ENCODE measurements at regions not wholly inside any gene's neighbourhood (a gene's known extent, or its start where the extent isn't known, plus 50 kb on each side); places are given as distances from the start of the nearest gene placed in this dataset.

DNA sequence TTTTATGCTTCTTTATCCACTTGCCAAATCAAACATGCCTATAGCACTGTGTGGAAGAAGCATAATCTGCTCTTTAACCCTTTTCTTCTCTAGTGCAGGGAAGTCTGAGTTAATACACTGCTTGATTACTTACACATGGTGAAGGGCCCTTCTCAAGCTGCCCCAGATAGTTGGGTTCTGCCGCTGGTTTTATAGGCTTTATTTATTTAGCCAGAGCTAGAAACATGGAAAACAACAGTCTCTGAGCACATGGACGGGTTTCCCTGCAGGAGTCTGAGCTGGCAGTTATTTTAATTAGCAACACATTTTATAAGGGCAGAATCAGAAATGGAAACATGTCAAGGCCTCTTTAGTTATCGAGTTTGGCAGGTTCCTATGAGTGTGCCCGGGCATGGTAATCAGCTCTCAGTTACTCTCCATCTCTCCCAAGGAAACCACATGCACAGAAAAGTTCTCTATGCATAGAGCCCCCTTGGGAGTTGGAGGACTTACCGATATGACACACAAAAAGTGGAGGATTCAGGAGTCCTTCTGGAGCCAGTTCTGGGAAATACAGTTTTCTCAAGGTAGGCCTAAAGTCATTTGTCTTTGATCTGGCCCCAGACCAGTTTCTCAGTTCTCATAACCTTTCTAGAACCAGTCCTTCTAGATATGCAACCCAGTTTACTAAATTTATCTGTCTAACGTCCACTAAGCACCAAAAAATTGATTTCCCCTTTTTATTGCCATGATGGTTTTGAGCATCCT is 564.8 kb downstream of the ACTL7B start:
- no peak for DNase-seq (ENCODE audit: low read depth)
- H3K4me3 ChIP-seq (ENCODE audit: low read depth, low read length), result no peak overlapping the region

DNA sequence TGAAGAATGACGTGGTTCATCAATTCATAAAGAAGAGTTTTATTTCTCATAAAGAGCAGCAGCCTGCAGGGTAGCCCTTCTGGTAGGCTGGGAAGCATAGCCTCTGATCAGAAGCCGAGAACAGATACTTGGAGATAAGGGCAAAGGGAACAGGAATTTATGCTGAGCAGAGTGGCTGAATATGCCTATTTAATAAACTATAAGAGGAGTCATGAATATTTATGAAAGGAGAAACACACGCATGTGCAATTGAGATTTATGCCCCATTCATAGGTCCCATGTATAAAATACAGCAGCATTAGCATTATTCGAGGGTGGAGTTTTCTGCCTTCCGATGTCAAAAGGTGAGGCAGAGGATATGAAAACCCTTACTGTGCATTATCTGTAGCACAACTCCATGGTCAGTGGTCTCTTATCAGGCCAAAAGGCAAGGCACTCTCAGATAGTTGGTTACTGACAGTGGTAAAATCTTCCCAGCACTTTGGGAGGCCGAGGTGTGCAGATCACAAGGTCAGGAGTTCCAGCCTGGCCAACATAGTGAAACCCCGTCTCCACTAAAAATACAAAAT is 569.1 kb downstream of the ACTL7B start:
- no peak overlapping the region for H3K4me3 ChIP-seq (ENCODE audit: low read depth, low read length)
- no peak for DNase-seq (ENCODE audit: low read depth)

DNA sequence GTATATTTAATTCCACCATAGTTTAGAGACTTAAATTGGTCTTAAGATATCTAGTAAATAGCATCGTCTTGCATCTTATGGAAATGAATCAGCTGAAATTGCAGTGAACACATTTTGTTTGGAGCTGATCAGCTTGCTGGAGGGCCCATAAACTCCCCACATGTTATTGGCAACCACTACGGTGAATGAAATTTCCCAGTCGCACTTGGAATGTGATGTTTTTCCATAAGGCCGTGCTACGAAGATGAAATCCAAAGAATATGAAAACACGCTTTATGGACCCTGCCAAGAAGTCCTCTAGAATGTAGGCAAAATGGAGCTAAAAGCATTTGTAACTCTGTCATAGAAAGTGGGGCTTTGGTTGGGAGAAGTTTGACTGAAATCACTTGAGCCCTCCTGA is 572.1 kb downstream of the ACTL7B start:
- no peak for DNase-seq (ENCODE audit: low read depth)

DNA sequence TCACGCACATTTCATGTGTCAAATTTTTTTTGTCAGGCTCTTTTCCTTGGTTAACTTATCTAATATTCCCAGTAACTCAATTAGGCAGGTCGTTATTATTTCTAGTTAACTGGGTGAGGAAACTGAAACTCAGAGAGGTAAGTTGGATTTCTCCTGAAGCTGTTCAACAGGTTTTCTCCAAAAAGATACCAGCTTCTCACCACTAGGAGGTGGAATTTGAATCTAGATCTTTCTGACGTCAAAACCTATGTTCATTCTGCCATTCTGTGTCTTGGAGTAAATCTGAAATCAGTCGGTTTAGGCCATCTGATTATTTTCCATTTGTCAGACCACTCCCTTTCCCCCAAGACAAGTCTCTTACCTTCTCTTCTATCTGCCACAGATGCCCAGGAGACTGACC is 572.9 kb downstream of the ACTL7B start:
- no peak for DNase-seq (ENCODE audit: low read depth)
- H3K4me3 ChIP-seq (ENCODE audit: low read depth, low read length), result no peak overlapping the region

More for the DNA sequence above, 572.1 kb downstream of the ACTL7B start:
- no peak overlapping the region for H3K4me3 ChIP-seq (ENCODE audit: low read depth, low read length)

DNA sequence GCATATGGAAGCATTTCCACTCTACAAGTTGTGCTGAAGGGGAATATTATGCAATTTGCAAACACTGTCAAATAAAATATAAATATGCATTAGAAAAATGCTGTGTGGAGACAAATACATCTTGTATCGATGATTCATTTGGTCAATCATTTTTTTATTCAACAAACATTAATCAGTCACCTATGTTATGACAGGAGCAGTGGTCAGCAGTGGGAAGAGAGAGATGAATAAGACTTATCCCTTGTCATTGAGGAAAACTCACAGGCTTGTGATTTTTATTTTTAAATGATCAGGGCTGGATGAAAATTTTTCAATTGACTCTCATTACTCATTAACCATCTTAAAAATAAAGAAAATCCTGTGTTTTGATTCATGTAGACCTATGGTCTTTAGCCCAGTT is 574.1 kb downstream of the ACTL7B start:
- DNase-seq (ENCODE audit: low read depth), result no peak
- H3K4me3 ChIP-seq (ENCODE audit: low read depth, low read length), result no peak overlapping the region

DNA sequence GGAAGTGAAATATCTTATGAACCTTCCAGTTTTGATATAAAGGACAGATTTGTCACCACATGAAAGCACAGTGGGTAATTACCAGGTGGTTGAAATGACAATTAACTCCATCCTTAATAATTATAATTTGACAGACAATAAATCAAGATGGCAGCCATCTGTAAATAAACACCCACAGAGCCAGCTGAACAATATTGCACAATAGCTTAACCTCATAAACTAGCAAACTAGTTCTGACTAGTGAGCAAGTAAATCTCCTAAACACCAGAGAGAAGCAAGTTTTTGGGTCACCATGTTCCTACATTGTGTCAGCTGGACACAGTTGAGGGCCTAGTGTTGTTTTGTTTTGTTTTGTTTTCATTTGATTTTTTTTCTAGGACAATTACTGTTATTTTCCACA is 577.4 kb downstream of the ACTL7B start:
- no peak for DNase-seq (ENCODE audit: low read depth)
- H3K4me3 ChIP-seq (ENCODE audit: low read depth, low read length), result no peak overlapping the region

DNA sequence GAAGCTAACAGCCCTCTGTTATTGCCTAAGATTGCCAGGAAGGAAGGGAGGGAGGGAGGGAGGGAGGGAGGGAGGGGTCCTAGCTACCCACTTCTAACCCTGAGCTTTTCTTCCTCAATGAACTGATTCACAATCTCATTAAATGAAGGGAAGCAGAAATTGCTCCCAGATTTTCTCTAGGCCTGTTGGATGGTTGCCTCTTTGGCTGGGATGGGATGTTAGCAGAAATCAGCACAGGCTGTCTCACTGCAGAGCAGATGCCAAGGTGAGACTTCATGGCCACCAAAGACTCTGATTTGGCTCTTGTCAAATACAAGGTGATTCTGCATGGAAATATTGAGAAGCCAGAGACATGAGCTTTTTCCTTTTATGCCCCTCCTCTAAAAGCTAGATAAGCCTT is 578.6 kb downstream of the ACTL7B start:
- H3K4me3 ChIP-seq (ENCODE audit: low read depth, low read length), result no peak overlapping the region
- no peak for DNase-seq (ENCODE audit: low read depth)

DNA sequence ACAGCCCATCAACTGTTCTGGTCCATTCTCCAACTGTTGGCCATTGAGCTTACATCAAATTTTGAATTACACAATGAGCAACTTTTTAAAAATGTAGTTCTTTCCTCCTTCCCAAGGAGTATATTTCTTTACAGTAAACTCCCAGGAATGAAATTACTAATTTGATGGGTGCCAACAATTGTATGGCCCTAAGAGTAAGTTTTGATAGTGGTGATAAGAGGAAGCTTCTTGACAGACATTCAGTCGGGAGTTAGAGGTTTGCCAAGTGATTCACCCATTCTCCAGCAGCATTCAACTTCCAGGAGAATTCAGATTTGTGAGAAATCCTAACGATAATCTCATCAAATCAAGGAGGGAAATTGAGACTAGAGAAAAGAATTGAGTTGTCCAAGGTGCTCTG is 579.9 kb downstream of the ACTL7B start:
- no peak overlapping the region for H3K4me3 ChIP-seq (ENCODE audit: low read depth, low read length)
- DNase-seq (ENCODE audit: low read depth), result no peak

DNA sequence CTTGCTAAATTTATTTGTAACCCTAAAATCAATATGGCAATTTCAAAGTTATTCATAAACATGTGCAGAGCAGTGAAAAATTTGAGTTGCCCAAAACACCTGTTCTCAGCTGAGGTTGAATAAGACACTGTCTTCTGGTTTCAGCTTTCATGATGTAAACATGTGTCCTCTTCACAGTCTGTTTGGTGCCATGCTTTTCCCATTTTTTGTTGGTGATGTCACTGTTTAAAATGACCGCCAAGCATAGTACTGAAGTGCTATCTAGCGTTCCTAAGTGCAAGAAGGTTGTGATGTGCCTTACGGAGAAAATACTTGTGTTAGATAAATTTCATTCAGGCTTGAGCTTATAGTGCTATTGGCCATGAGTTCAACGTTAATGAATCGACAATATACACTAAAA is 580.8 kb downstream of the ACTL7B start:
- no peak for DNase-seq (ENCODE audit: low read depth)
- no peak overlapping the region for H3K4me3 ChIP-seq (ENCODE audit: low read depth, low read length)

DNA sequence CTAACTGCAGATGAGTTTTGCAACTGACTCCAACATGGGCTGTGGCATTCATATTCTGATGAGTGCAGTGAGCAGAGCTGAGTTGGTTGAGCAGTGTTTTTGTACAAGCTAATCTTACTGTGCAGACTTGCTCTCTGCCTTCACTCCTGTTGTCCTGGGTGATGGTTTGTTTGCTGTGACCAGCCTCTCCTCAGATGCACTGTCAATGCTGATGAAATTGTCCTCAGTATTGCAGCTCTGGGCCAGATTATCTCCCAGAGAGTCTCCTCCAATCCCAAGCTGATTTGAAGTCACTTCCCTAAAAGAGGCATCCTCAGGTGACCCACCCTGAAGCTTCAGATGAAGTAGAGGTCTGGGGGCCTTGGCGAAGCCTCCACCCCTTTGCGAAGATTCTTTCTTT is 581.8 kb downstream of the ACTL7B start:
- DNase-seq (ENCODE audit: low read depth), result no peak
- H3K4me3 ChIP-seq (ENCODE audit: low read depth, low read length), result no peak overlapping the region

DNA sequence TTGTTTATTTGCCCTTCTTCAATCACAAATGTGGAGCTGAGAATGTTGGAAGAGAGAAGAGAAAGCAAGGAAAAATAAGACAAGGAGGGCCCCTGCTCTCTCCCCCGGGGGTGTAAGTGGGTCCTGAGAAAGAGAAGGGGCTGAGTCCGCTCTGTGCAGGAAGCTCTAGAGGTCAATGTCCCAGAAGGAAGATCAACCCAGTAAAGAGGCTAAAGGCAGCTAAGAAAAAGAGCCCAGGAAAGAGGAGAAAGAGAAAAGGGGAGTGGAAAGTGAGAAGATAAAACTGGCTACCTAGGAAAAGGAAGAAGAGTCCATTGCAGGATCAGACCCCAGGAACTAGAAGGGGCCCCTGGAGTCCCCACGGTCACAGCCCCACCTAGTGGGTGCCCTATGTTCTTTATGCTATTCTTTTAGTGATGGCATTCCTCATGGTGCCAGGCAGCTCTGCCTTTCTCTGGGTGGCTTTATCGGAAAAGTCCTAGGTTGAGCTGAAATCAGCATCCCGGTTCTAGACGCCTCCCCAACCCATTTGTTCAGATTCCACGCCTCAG is 583.4 kb downstream of the ACTL7B start:
- H3K4me3 ChIP-seq (ENCODE audit: low read depth, low read length), result peak overlapping the region; percentile 34
- DNase-seq (ENCODE audit: low read depth), result peak; percentile 29

DNA sequence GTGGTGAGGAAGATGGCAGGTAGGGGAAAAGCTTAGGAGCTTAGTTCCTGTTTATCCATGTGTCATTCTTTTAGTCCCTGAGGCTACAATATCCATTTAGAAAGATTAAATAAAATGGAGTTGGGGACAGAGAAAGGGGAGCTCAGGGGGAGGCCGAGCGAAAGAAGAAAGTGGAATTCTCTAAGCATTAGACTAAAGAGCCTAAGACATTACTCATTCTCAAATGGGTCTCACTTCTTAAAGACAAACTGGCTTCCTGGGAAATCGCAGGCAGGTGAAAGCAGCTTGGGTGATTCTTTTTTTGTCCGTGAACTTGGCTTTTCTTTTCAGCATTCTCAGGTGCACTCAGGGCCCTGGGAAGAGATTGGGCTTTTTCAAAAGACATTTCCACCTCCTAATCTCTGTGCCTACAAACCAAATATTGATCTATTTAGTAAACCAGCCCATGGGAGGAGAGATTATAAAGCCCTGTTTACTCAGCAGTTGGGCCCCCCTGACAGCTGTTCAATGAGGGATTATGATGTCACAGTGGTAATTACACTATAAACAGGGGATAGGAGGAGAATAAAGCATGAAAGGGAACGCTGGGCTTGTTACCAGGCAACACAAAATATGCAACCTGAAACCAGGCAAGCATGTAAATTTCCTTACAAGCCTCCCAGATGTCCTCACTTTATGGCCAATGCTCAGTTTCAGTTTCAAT is 584.0 kb downstream of the ACTL7B start:
- peak; percentile 66 for DNase-seq (ENCODE audit: low read depth)
- H3K4me3 ChIP-seq (ENCODE audit: low read depth, low read length), result peak overlapping the region; percentile 34

DNA sequence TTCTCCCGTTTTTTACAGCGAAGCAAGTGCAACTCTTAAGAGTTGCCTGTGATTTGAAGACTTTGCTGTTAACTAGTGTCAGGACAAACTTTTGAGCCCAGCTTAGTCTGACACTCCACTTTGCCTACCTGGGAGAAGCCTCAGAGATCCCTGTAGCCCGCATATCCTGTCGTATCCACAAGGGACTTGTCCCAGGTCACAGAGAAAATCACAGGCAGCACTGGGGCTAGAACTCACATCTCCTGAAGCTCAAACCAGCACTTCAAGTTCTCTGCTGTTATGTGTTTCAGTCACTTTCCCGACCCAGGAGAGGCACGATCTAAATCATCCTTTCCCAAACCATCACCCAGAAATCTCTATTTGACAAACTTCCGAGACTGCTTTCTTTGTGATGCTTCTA is 584.5 kb downstream of the ACTL7B start:
- H3K4me3 ChIP-seq (ENCODE audit: low read depth, low read length), result no peak overlapping the region
- DNase-seq (ENCODE audit: low read depth), result no peak

DNA sequence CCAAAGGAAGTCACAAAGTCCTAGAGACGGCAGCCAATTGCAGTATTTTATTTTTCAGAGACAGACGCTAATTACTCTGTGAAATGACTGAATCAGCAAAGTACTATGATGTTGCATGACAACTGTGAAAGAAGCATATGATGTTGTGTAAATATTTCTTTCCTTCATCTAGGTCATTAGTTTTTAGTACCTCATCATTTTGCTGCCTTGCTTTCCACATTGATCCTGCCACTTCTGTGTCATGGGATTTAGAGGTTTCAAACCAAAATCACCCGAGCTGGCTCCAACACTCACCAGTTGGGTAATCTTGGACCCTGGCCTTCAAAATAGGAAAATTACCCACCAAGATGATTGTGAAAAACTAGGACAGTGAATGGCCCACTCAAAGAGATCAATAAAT is 585.2 kb downstream of the ACTL7B start:
- no peak overlapping the region for H3K4me3 ChIP-seq (ENCODE audit: low read depth, low read length)
- no peak for DNase-seq (ENCODE audit: low read depth)

DNA sequence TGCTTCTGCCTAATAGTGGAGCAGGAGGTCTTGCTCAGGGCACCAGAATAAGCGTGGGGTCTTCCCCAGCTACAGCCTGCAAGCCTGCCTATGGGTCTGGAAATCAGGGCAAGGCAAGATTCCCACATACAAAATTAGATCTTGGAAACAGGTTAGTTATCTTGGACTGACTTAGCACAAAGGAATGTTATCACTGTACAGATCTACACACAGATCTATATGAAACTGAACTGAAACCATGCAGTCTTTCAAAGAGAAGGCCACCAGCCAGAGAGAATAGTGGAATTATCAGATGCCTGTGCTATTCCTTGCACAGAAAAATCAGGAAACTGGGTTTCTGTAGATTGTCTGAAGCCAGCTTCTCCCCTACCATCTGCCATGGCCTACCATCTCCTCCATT is 585.7 kb downstream of the ACTL7B start:
- no peak overlapping the region for H3K4me3 ChIP-seq (ENCODE audit: low read depth, low read length)
- no peak for DNase-seq (ENCODE audit: low read depth)

DNA sequence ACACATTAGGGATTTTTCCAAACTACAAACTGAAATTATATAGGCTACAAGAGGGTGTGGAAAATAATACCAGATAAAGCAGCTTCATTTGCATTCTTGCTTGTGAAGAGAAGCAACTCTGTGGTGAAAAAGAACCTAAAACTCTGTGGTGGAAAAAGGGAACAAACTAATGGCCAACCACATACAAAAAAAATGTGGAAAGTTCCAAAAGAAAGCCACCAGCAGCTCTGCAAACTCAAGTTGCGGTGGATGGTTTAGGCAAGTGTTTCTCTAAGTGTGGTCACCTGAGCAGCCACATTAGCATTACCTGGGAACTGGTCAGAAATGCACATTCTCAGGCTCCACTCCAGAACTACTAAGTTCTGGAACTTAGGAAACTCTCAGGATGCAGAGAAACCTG is 586.4 kb downstream of the ACTL7B start:
- no peak overlapping the region for H3K4me3 ChIP-seq (ENCODE audit: low read depth, low read length)
- DNase-seq (ENCODE audit: low read depth), result no peak

DNA sequence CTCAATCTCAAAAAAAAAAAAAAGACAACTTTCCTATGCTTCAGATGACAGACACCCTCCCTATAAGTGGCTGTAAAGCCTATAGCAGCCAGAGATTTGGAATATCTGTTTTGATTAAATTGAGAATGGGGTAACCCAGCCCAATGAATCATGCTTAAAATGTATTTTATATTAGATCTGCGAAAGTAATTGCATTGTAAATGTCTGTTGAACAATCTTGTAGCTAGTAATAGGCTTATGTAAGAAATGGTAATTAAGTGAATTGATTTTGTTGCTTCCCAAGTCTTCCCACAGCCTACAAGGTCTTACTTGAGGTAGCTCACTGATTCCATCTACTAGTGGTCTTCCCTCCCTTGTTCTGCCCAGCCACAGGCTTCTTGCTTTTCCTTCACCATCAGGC is 590.7 kb downstream of the ACTL7B start:
- DNase-seq (ENCODE audit: low read depth), result no peak
- no peak overlapping the region for H3K4me3 ChIP-seq (ENCODE audit: low read depth, low read length)

DNA sequence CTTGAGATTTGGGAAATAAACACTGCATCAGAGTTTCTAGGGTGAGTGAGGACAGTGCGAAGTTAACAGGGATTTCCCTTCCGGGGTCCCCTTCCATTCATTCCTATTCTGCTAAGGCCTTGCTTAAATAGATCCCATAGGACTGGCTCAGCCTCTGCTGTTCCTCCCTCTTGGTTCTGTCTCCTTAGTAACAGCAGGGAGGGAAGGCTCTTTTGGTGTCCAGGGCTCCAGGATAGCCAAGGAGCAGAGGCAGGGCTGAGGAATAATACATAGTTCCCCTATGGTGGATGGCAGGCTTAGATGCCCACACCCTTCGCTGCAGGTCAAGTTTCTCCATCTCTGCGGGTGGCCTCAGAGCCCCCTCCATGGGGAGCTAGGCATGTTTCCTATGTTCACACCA is 591.7 kb downstream of the ACTL7B start:
- DNase-seq (ENCODE audit: low read depth), result no peak
- no peak overlapping the region for H3K4me3 ChIP-seq (ENCODE audit: low read depth, low read length)

DNA sequence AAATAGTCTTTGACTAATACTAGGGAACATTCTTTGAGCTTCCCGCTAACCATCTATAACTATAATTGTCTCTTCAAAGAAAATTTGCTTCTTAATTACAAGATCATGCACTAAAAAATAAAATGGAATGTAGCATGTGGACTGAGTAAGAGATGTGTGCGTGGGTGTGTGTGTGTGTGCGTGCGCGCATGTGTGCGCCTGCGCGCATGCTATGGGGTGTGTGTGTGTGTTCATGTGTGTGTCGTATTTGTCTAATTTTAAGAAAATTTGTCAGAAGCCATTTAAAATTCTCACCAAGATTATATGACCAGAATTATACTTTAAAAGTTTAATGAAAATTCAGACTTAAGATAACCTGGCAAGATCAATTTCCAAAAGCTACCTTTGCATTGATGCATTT is 593.0 kb downstream of the ACTL7B start:
- DNase-seq (ENCODE audit: low read depth), result no peak
- H3K4me3 ChIP-seq (ENCODE audit: low read depth, low read length), result no peak overlapping the region

DNA sequence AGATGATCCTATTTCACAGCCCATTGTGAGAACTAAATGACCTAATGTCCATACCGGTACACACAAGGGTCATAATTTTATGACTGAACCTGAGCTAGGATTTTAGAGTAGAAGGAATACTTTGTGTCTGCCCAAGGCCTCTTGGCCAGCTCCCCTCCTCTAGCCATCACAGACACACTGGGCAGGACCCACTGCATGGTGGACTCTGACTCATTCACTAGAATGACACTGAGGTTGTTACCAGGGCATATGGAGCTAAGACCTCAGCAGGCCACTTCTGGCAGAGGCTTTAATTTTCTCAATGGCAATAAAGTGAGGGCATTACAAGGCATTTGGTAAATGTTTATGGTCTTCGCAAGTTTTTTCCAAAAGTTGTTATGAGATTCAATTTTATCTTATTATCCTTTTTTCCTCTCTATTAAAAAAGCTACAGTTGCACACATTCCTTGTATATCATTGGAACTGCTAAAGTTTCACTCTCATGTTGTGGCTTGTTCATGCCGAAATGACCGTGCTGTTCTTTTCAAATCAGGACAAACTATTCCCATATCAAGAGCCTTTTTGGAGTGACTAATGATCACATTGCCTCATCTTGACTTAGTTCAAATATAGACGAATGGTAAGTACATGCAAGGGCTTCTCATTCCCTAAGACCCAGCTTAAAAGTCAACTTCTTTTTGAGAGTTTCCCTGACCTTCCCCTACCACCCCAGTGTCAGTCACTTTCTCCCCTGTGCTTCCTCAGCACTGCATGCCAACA is 595.7 kb downstream of the ACTL7B start:
- DNase-seq (ENCODE audit: low read depth), result no peak
- H3K4me3 ChIP-seq (ENCODE audit: low read depth, low read length), result no peak overlapping the region

Measured in skeletal muscle cell (primary cell).